ENCODE measurements at regions not wholly inside any gene's neighbourhood (a gene's known extent, or its start where the extent isn't known, plus 50 kb on each side); places are given as distances from the start of the nearest gene placed in this dataset.

DNA sequence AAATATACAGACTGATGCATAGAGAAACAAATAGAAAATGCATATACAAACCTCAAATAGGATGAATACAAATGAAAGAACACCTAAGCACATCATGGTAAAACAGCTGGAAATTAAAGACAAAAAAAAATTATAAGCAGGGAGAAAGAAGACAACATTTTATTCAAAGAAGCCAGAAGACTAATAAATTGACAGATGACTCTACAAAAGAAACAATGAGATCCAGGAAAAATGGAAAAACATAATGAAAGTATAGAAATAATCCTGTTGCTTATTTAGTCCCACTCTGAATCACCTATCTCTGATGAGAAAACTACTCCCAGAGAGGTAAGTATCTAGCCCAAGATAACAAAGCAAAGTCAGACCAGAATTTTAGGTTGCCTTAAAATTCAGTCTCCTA is 143.4 kb downstream of the RBM43 start:
- TF ChIP-seq TCF7L2 (IDR thresholded peaks at IDR 0.05; ENCODE audit: borderline replicate concordance, low read depth, low read length), result no peak
- TF ChIP-seq ZBTB21 (tag by site-specific recombination; IDR thresholded peaks at IDR 0.05), result no peak
- TF ChIP-seq, protein P1, sequence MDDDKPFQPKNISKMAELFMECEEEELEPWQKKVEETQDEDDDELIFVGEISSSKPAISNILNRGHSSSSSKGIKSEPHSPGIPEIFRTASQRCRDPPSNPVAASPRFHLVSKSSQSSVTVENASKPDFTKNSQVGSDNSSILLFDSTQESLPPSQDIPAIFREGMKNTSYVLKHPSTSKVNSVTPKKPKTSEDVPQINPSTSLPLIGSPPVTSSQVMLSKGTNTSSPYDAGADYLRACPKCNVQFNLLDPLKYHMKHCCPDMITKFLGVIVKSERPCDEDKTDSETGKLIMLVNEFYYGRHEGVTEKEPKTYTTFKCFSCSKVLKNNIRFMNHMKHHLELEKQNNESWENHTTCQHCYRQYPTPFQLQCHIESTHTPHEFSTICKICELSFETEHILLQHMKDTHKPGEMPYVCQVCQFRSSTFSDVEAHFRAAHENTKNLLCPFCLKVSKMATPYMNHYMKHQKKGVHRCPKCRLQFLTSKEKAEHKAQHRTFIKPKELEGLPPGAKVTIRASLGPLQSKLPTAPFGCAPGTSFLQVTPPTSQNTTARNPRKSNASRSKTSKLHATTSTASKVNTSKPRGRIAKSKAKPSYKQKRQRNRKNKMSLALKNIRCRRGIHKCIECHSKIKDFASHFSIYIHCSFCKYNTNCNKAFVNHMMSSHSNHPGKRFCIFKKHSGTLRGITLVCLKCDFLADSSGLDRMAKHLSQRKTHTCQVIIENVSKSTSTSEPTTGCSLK (tag by site-specific recombination; IDR thresholded peaks at IDR 0.05), result no peak

All from HEK293 (cell line).